H1 (cell line): ENCODE measurements at regions not wholly inside any gene's neighbourhood (a gene's known extent, or its start where the extent isn't known, plus 50 kb on each side); places are given as distances from the start of the nearest gene placed in this dataset.

ENCODE experiments used
- CHD7 ChIP-seq: fragments of 300-600 bp; sonication (generic); IDR thresholded peaks from 2 replicates; pipeline ENCODE4 v1.7.1; 2012; ENCODE audit warnings: low read length, moderate library complexity, mild to moderate bottlenecking, inconsistent platforms; ENCODE audit not compliant: insufficient replicate concordance
- GTF2F1 ChIP-seq: IDR thresholded peaks from 2 replicates; pipeline ENCODE4 v1.6.1; 2012; ENCODE audit warnings: low read depth, low read length, improper control_type of control experiment, borderline replicate concordance
- KDM4A ChIP-seq: IDR thresholded peaks from one replicate; pipeline ENCODE4 v1.7.1; 2012; ENCODE audit warnings: low read depth, mild to moderate bottlenecking, moderate library complexity, low read length, inconsistent platforms; ENCODE audit not compliant: severe bottlenecking
- RAD21 ChIP-seq, 2 experiments: IDR thresholded peaks in 1 of 2; conservative IDR thresholded peaks in 1 of 2; 2 replicates each; pipeline ENCODE4 v1.6.1; 2011; ENCODE audit warnings: low read depth in 2 of 2, low read length in 2 of 2, improper control_type of control experiment in 1 of 2, inconsistent platforms in 1 of 2, mild to moderate bottlenecking in 1 of 2, moderate library complexity in 1 of 2
- SIRT6 ChIP-seq: IDR thresholded peaks from one replicate; pipeline ENCODE4 v1.7.1; 2012; ENCODE audit warnings: low read length, inconsistent platforms

GRCh38 chr11:107182978-107183377 lies 164.7 kb upstream of the GUCY1A2 start (continued):
- no peak for TF ChIP-seq CHD7
- TF ChIP-seq SIRT6: no peak
- TF ChIP-seq GTF2F1: no peak
- TF ChIP-seq RAD21 (IDR thresholded peaks at IDR 0.05 in 1 of 2, conservative IDR thresholded peaks at IDR 0.05 in 1 of 2; ENCODE audit: low read depth in 2 of 2, low read length in 2 of 2): no peak
- TF ChIP-seq KDM4A: no peak
- TF ChIP-seq, all 59 proteins: peak for 0
